ENCODE measurements at regions not wholly inside any gene's neighbourhood (a gene's known extent, or its start where the extent isn't known, plus 50 kb on each side); places are given as distances from the start of the nearest gene placed in this dataset.

DNA sequence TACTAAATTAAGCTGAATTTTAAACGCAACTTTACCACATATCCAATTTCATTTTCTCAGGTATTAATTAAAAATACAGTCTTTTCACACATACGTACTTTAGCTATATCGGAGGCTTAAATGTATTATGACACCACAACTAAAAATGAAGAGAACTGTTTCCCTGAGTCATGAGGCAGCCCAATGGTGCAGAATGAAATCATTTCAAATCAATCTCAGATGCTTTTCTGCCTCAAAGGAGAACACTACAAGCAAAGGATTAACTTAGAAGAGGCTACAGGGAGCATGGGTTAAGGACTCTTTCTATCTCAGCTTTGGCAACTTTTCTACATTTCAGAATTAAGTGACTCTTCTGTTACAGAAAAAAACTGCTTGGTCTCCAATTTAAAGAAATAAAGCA, 516.3 kb upstream of the HTR2A start:
- WGBS, 2 donors, result 89 to 91% methylated on average over 3 of the region's 3 CpGs
- DNase-seq (no peak), ATAC-seq (no peak)
- Histone ChIP-seq H3K4me3 (no peak overlapping the region), H3K4me1 (no peaks in the 10 kb centered on the region), H3K27ac (no peak overlapping the region), H3K27me3 (no peaks in the 10 kb centered on the region), H3K9me3 (no peaks in the 10 kb centered on the region), H3K36me3 (no peaks in the 10 kb centered on the region)
- TF ChIP-seq, protein P1, sequence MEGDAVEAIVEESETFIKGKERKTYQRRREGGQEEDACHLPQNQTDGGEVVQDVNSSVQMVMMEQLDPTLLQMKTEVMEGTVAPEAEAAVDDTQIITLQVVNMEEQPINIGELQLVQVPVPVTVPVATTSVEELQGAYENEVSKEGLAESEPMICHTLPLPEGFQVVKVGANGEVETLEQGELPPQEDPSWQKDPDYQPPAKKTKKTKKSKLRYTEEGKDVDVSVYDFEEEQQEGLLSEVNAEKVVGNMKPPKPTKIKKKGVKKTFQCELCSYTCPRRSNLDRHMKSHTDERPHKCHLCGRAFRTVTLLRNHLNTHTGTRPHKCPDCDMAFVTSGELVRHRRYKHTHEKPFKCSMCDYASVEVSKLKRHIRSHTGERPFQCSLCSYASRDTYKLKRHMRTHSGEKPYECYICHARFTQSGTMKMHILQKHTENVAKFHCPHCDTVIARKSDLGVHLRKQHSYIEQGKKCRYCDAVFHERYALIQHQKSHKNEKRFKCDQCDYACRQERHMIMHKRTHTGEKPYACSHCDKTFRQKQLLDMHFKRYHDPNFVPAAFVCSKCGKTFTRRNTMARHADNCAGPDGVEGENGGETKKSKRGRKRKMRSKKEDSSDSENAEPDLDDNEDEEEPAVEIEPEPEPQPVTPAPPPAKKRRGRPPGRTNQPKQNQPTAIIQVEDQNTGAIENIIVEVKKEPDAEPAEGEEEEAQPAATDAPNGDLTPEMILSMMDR (IDR thresholded peaks at IDR 0.05), result no peak
- intact Hi-C loops (cut with DNase I), result loop anchor here in 3 of 10 donors (10.0 kb wide), 2 partner anchors 182 to 362 kb away; no protein-coding TSS in a partner anchor

- DNase-seq (no peak), ATAC-seq (no peak)
- no peak overlapping the region for H3K4me3 ChIP-seq
- no peak overlapping the region for H3K27ac ChIP-seq
- no peaks in the 10 kb centered on the region for H3K4me1 ChIP-seq
- TF ChIP-seq, protein P1 (IDR thresholded peaks at IDR 0.05), result no peak
- no peaks in the 10 kb centered on the region for H3K9me3 ChIP-seq
- H3K27me3 ChIP-seq, result no peaks in the 10 kb centered on the region
- H3K36me3 ChIP-seq, result no peaks in the 10 kb centered on the region
- intact Hi-C loops (cut with DNase I), result loop anchor here in 3 of 10 donors (10.0 kb wide), 2 partner anchors 185 to 365 kb away; no protein-coding TSS in a partner anchor
- WGBS, 2 donors, result 44 to 53% methylated on average over 1 of the region's 1 CpG
Measured at GRCh38 chr13:47409778-47410177, 512.9 kb upstream of the HTR2A start.

DNA sequence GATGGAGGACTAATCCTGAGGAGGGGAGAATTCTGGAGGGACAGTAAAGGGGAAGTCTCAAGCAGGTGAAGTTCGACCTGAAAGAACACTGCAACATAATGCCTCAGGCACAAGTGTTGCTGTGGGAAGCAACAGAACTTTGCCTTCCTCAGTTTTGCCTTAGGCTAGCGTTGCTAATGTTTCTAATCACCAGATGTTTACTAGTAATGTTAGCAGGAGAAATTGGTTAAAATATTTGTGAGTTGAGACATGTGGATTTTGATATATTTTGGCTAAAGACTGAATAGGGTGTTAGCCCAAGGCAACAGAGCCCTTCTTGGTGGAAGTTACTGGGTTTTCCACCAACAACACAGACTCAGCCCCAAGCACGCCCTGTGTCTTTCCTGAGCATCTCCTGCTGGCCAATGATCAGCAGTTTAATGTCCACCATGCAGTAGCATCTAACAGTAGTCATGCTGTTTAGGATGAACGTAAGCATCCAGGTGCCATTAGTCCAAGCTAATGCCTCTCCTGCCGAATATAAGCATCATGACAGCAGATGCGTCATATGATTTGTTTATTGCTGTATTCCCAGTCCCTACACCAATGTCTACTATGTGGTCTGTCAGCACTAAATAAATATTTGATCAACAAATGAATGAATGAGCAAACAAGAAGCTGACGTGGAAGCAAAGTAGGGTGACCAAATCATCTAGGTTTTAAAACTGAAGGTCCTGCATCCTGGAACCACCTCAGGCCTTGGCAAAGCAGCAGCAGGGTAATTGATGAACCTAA, 511.9 kb upstream of the HTR2A start:
- ATAC-seq (no peak), DNase-seq (no peak)
- Histone ChIP-seq H3K27ac (no peak overlapping the region), H3K9me3 (no peaks in the 10 kb centered on the region), H3K27me3 (no peaks in the 10 kb centered on the region), H3K36me3 (no peaks in the 10 kb centered on the region), H3K4me1 (no peaks in the 10 kb centered on the region), H3K4me3 (no peak overlapping the region)
- intact Hi-C loops (cut with DNase I), result no loop called here
- TF ChIP-seq, protein P1 (IDR thresholded peaks at IDR 0.05), result no peak
- 81 to 82% methylated on average over 7 of the region's 7 CpGs for WGBS, 2 donors

DNA sequence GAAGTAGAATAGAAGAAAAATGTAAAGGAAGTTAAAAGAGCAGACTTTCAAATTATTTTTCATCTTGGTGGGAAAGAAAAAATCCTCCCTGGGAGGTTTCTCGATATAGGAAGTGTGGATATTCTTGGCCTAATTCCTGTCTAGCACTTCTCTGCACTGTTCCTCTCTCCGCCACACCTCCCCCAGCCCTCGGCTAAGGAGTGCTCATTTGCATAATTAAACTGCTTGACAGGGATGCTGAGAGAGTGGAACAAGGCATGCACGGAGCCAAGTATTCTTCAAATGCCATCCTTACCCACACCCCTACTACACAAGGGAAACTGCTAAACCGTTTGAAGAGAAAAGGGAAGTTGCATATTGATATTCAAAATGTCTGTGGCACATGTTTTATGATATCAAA, 511.0 kb upstream of the HTR2A start:
- no peaks in the 10 kb centered on the region for H3K4me1 ChIP-seq
- no peak overlapping the region for H3K4me3 ChIP-seq
- 38 to 39% methylated on average over 5 of the region's 5 CpGs for WGBS, 2 donors
- intact Hi-C loops (cut with DNase I), result no loop called here
- TF ChIP-seq, protein P1 (IDR thresholded peaks at IDR 0.05), result no peak
- no peak overlapping the region for H3K27ac ChIP-seq
- no peaks in the 10 kb centered on the region for H3K9me3 ChIP-seq
- no peaks in the 10 kb centered on the region for H3K36me3 ChIP-seq
- no peaks in the 10 kb centered on the region for H3K27me3 ChIP-seq
- ATAC-seq, result no peak
- DNase-seq, result no peak
